GM11168 (cell line): ENCODE measurements at regions not wholly inside any gene's neighbourhood (a gene's known extent, or its start where the extent isn't known, plus 50 kb on each side); places are given as distances from the start of the nearest gene placed in this dataset.
"Not testable (repeated sequence)": the region's sequence is repeated elsewhere in the genome, so short reads cannot be mapped to it uniquely, and the experiment has no call there.

ENCODE experiments used
- in situ Hi-C: fragments of 300-500 bp; cut with MboI; formaldehyde crosslinking; loops from one replicate; pipeline ENCODE4 v1.12.0; 2022; ENCODE audit warnings: low sequenced_read_pairs; ENCODE audit not compliant: unreplicated experiment

- in situ Hi-C loops, result no loop called here
Measured at GRCh38 chr1:65083263-65083896, 64.6 kb upstream of the AK4 start.

- in situ Hi-C loops, result no loop called here
Measured at GRCh38 chr1:65084066-65084465, 63.9 kb upstream of the AK4 start.

- in situ Hi-C loops, result not testable (repeated sequence)
Measured at GRCh38 chr1:65087519-65087918, 60.5 kb upstream of the AK4 start.

GRCh38 chr1:65090406-65090805 lies 57.6 kb upstream of the AK4 start:
- in situ Hi-C loops, result no loop called here

- in situ Hi-C loops, result no loop called here
Measured at GRCh38 chr1:65092691-65093090, 55.3 kb upstream of the AK4 start.

- in situ Hi-C loops, result no loop called here
Measured at GRCh38 chr1:65097076-65097475, 50.9 kb upstream of the AK4 start.
